ENCODE measurements at regions not wholly inside any gene's neighbourhood (a gene's known extent, or its start where the extent isn't known, plus 50 kb on each side); places are given as distances from the start of the nearest gene placed in this dataset.

GRCh38 chr18:1015777-1016176, 111.1 kb downstream of the ADCYAP1 start:
- no peak overlapping the region for H3K9ac ChIP-seq (ENCODE audit: low read length)
- no peaks in the 10 kb centered on the region for H3K4me1 ChIP-seq (ENCODE audit: control insufficient read depth in 1 of 2, insufficient read depth in 2 of 2, low read length in 2 of 2)
- H3K27ac ChIP-seq (ENCODE audit: low read depth, low read length): no peak overlapping the region
- H3K4me2 ChIP-seq (ENCODE audit: low read length): no peak overlapping the region
- DNase-seq (ENCODE audit: low read depth, low spot score) (no peak), ATAC-seq (no peak)
- H3K79me2 ChIP-seq (ENCODE audit: insufficient read depth, low read length): no peaks in the 10 kb centered on the region
- CTCF ChIA-PET: no interaction called here
- no peaks in the 10 kb centered on the region for H4K20me1 ChIP-seq (ENCODE audit: insufficient read depth)
- H3K27me3 ChIP-seq (ENCODE audit: insufficient read depth, low read length): no peaks in the 10 kb centered on the region
- POLR2A ChIA-PET: no interaction called here
- H3K9me3 ChIP-seq (ENCODE audit: control insufficient read depth in 1 of 2, insufficient read depth in 1 of 2, low read depth in 1 of 2, low read length in 2 of 2): no peaks in the 10 kb centered on the region
- no peaks in the 10 kb centered on the region for H3K9me2 ChIP-seq (ENCODE audit: insufficient read depth)
- BruUV-seq (replicated peaks): no TSS peak
- H3K4me3 ChIP-seq (replicated peaks in 1 of 2; ENCODE audit: low read depth in 1 of 2, low read length in 2 of 2): no peak overlapping the region
- TF ChIP-seq CBX3 (IDR thresholded peaks at IDR 0.05; ENCODE audit: low read depth) (no peak), CEBPB (IDR thresholded peaks at IDR 0.05; ENCODE audit: low read depth) (no peak), POLR2A (IDR thresholded peaks at IDR 0.05; ENCODE audit: borderline replicate concordance, extremely low read depth, insufficient read depth, insufficient read length) (no peak), POLR2AphosphoS5 (IDR thresholded peaks at IDR 0.05; ENCODE audit: low read depth, low read length) (no peak), EZH2 (IDR thresholded peaks at IDR 0.05) (no peak), CTCF (IDR thresholded peaks at IDR 0.05 in 2 of 3, conservative IDR thresholded peaks at IDR 0.05 in 1 of 3; ENCODE audit: borderline replicate concordance in 1 of 3, insufficient read depth in 1 of 3, low read depth in 2 of 3, low read length in 2 of 3) (no peak)
- RAD21 ChIA-PET (ENCODE audit: low non-redundant PET in 1 of 2, low total read pairs in 2 of 2, uncharacterized antibody in 2 of 2, unreplicated experiment in 2 of 2): no interaction called here
- H3K36me3 ChIP-seq (ENCODE audit: control insufficient read depth in 1 of 2, insufficient read depth in 2 of 2, low read length in 2 of 2): no peaks in the 10 kb centered on the region
- intact Hi-C loops (cut with micrococcal nuclease): no loop called here
- H2AFZ ChIP-seq (ENCODE audit: low read depth, low read length, poor library complexity, severe bottlenecking): no peak overlapping the region

- TF ChIP-seq EGR1 (IDR thresholded peaks at IDR 0.05; ENCODE audit: low read depth) (no peak), ELF1 (IDR thresholded peaks at IDR 0.05; ENCODE audit: borderline replicate concordance, low read depth) (no peak), CTCF (IDR thresholded peaks at IDR 0.05 in 2 of 3, conservative IDR thresholded peaks at IDR 0.05 in 1 of 3; ENCODE audit: borderline replicate concordance in 1 of 3, insufficient read depth in 1 of 3, low read depth in 2 of 3, low read length in 2 of 3) (no peak)
- BruUV-seq (replicated peaks): no TSS peak
Measured at GRCh38 chr18:1017227-1018058, 112.8 kb downstream of the ADCYAP1 start.

More at GRCh38 chr18:1017227-1018058, 112.8 kb downstream of the ADCYAP1 start:
- H3K27ac ChIP-seq (ENCODE audit: low read depth, low read length): no peak overlapping the region
- H3K4me1 ChIP-seq (ENCODE audit: control insufficient read depth in 1 of 2, insufficient read depth in 2 of 2, low read length in 2 of 2): no peaks in the 10 kb centered on the region
- no peak overlapping the region for H3K9ac ChIP-seq (ENCODE audit: low read length)
- H3K9me3 ChIP-seq (ENCODE audit: control insufficient read depth in 1 of 2, insufficient read depth in 1 of 2, low read depth in 1 of 2, low read length in 2 of 2): no peaks in the 10 kb centered on the region
- no peaks in the 10 kb centered on the region for H3K27me3 ChIP-seq (ENCODE audit: insufficient read depth, low read length)
- ChIA-PET RAD21 (ENCODE audit: low non-redundant PET in 1 of 2, low total read pairs in 2 of 2, uncharacterized antibody in 2 of 2, unreplicated experiment in 2 of 2) (no interaction called here), POLR2A (no interaction called here), CTCF (no interaction called here)
- DNase-seq (ENCODE audit: low read depth, low spot score): no peak
- no peaks in the 10 kb centered on the region for H3K36me3 ChIP-seq (ENCODE audit: control insufficient read depth in 1 of 2, insufficient read depth in 2 of 2, low read length in 2 of 2)
- intact Hi-C loops (cut with micrococcal nuclease): no loop called here
- H3K79me2 ChIP-seq (ENCODE audit: insufficient read depth, low read length): no peaks in the 10 kb centered on the region
- ATAC-seq: no peak
- no peak overlapping the region for H2AFZ ChIP-seq (ENCODE audit: low read depth, low read length, poor library complexity, severe bottlenecking)
- no peaks in the 10 kb centered on the region for H3K9me2 ChIP-seq (ENCODE audit: insufficient read depth)
- no peak overlapping the region for H3K4me3 ChIP-seq (replicated peaks in 1 of 2; ENCODE audit: low read depth in 1 of 2, low read length in 2 of 2)
- no peak overlapping the region for H3K4me2 ChIP-seq (ENCODE audit: low read length)
- no peaks in the 10 kb centered on the region for H4K20me1 ChIP-seq (ENCODE audit: insufficient read depth)
